Transverse colon (tissue), 4 donors: ENCODE measurements at regions not wholly inside any gene's neighbourhood (a gene's known extent, or its start where the extent isn't known, plus 50 kb on each side); places are given as distances from the start of the nearest gene placed in this dataset.

Source experiments
- DNase-seq: peaks from one replicate; pipeline ENCODE4 v3.0.0-alpha.2; 2019
- H3K27ac ChIP-seq, 4 donors: fragments of 200-600 bp; sonication (generic); 2 replicates each; pipeline ENCODE4 v1.5.1; 2016 to 2018; ENCODE audit warnings: inconsistent platforms in 4 of 4
- H3K27me3 ChIP-seq: fragments of 200-600 bp; sonication (generic); 2 replicates; pipeline ENCODE4 v1.5.1; 2017; ENCODE audit warnings: inconsistent platforms
- H3K36me3 ChIP-seq, 4 donors: fragments of 200-600 bp; sonication (generic); 2 replicates each; pipeline ENCODE4 v1.5.1; 2017 to 2019; ENCODE audit warnings: inconsistent platforms in 4 of 4
- H3K4me1 ChIP-seq, 4 donors: fragments of 200-600 bp; sonication (generic); 2 replicates each; pipeline ENCODE4 v1.5.1; 2017 to 2020; ENCODE audit warnings: inconsistent platforms in 4 of 4
- H3K4me3 ChIP-seq, 4 donors: fragments of 200-600 bp; sonication (generic); 1 replicate in 1 of 4; 2 replicates in 3 of 4; pipeline versions ENCODE4 v1.5.1 to v1.6.1; 2017 to 2019; ENCODE audit warnings: inconsistent platforms in 4 of 4
- H3K9me3 ChIP-seq, 2 donors: fragments of 200-600 bp; sonication (generic); 2 replicates each; pipeline ENCODE4 v1.5.1; 2017 to 2019; ENCODE audit warnings: inconsistent platforms in 2 of 2
- EP300 ChIP-seq: sonication (generic); formaldehyde crosslinking; IDR thresholded peaks from one replicate; pipeline ENCODE4 v1.6.1; 2017; ENCODE audit warnings: antibody characterized with exemption, low read depth
- POLR2A ChIP-seq: fragments of 450-650 bp; IDR thresholded peaks from one replicate; pipeline ENCODE4 v1.6.1; 2016; ENCODE audit warnings: antibody characterized with exemption, mild to moderate bottlenecking, moderate library complexity
- POLR2AphosphoS5 ChIP-seq, 3 donors: sonication (generic); formaldehyde crosslinking; IDR thresholded peaks; one replicate each; pipeline ENCODE4 v1.6.1; 2016; ENCODE audit warnings: antibody characterized with exemption in 3 of 3
- WGBS, 2 donors: methylation state at CpG; one replicate each; pipeline ENCODE4 v1.1.5; 2018; ENCODE audit warnings: low coverage in 1 of 2; 5-methylcytosine and 5-hydroxymethylcytosine counted together
- in situ Hi-C, 4 donors: fragments of 200-750 bp; cut with MboI; loops; one replicate each; pipeline versions ENCODE4 v1.15.0 to v1.15.1; 2017; ENCODE audit warnings: low sequenced_read_pairs in 3 of 4, low pct_ligation_motif_present in 1 of 4, low pct_unique_long_range_greater_than_20kb in 1 of 4
- intact Hi-C: fragments of 100-400 bp; cut with DNase I; formaldehyde crosslinking; loops from one replicate; pipeline ENCODE4 v1.15.1; 2023; ENCODE audit warnings: low total_unique reads
- TF ChIP-seq, protein P1 (sequence below), 5 experiments: fragments of 200-600 bp in 3 of 5; fragments of 450-650 bp in 2 of 5; sonication (generic) in 3 of 5; IDR thresholded peaks; 1 replicate in 2 of 5; 2 replicates in 3 of 5; pipeline ENCODE4 v1.5.1; 2016 to 2017; ENCODE audit warnings: antibody characterized with exemption in 5 of 5, inconsistent platforms in 3 of 5, mild to moderate bottlenecking in 2 of 5, moderate library complexity in 1 of 5

DNA sequence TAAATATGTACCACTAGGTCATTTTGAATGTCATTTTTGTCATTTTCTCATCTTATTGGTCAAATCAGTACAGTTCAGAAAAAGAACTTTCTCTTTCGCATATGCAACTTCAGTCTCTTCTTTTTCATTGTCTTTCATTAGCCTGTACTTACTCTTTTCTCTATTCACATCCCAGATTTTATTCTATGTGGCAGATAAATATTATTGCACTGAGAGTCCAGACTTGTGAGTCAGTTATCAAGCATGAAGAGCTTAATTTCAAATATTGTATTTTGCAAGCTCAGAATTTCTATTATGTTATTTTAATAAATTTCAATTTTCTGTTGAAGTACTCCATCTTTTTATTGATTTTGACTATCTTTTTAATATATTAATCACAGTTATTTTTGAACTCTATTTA is 105.2 kb upstream of the PALMD start:
- Histone ChIP-seq H3K36me3 (no peaks in the 10 kb centered on the region), H3K4me3 (no peak overlapping the region), H3K27ac (no peak overlapping the region), H3K4me1 (no peaks in the 10 kb centered on the region), H3K27me3 (no peaks in the 10 kb centered on the region), H3K9me3 (no peaks in the 10 kb centered on the region)
- TF ChIP-seq EP300 (no peak), POLR2AphosphoS5 (IDR thresholded peaks at IDR 0.05) (no peak)
- in situ Hi-C loops: no loop called here
- no peak for DNase-seq
- 88 to 100% methylated on average over 1 of the region's 1 CpG for WGBS, 2 donors
- intact Hi-C loops: no loop called here

DNA sequence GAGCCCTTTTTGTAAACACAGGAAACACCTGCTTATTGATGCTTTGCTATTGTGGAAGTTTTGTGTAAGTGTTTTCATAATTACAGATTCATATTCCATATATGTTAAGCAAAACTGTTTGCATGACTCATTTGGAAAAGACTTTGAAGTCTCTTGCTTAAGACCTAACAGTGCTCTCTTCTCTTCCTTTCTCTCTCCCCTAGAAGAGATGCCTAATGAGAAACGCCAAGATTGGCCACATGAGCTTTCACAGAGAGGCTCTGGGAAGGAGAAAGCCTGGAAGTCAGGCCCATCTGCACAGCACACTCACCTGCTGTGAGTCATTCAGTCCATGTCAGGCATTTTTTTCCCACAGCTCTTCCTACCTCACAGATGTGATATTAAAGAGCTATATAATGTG is 101.6 kb upstream of the PALMD start:
- no peak overlapping the region for H3K27ac ChIP-seq
- H3K4me3 ChIP-seq: no peak overlapping the region
- TF ChIP-seq POLR2A (no peak), POLR2AphosphoS5 (IDR thresholded peaks at IDR 0.05) (no peak), EP300 (no peak)
- TF ChIP-seq, protein P1, sequence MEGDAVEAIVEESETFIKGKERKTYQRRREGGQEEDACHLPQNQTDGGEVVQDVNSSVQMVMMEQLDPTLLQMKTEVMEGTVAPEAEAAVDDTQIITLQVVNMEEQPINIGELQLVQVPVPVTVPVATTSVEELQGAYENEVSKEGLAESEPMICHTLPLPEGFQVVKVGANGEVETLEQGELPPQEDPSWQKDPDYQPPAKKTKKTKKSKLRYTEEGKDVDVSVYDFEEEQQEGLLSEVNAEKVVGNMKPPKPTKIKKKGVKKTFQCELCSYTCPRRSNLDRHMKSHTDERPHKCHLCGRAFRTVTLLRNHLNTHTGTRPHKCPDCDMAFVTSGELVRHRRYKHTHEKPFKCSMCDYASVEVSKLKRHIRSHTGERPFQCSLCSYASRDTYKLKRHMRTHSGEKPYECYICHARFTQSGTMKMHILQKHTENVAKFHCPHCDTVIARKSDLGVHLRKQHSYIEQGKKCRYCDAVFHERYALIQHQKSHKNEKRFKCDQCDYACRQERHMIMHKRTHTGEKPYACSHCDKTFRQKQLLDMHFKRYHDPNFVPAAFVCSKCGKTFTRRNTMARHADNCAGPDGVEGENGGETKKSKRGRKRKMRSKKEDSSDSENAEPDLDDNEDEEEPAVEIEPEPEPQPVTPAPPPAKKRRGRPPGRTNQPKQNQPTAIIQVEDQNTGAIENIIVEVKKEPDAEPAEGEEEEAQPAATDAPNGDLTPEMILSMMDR (IDR thresholded peaks at IDR 0.05): no peak
- intact Hi-C loops (no loop called here), in situ Hi-C loops (no loop called here)
- no peaks in the 10 kb centered on the region for H3K27me3 ChIP-seq
- no peaks in the 10 kb centered on the region for H3K36me3 ChIP-seq
- DNase-seq: no peak
- H3K9me3 ChIP-seq: no peaks in the 10 kb centered on the region
- 32% methylated on average over 1 of the region's 1 CpG; no CpG with 5 or more reads in 1 of the 2 donors for WGBS, 2 donors
- H3K4me1 ChIP-seq: no peaks in the 10 kb centered on the region

DNA sequence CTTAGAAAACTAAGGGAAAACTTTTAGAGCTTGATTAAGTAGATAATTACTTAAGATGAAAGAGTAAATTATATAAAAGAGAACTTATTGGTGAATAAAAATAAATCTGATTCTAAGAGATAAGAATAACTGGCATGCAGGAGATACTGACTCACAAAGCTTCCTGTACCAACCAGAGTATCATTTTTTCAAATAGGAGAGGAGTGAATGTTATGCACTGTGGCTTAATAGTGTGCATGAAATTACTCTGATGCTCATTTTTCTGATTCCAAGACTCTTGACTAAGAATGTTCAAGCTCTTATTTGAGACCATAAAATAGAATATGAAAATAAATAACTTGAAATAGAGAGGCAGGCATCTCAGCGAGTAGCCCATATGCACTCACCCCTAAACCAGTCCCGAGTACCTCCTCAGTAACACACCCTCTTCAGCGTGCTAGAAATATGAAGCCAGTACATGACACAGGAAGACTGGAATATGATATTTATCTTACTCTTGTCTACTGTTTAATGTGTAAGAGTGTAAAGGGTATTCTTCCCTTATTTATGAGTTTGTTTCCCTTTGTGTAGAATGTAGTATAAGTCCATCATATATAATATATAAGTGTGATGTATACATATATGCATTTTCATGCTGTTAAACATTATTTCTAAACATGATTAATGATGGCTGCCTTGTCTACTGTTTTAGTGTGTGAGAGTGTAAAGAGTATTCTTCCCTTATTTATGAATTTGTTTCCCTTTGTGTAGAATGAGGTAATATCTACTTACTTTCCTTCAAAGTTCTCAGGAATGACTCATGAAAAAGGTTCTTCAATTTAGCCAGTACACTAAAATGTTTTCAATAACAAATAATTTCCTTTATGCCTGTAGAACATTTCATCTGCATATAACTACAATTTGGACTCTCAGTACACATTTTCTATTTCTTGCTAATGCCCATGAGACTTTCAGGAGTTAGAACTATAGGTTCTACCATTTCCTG is 99.2 kb upstream of the PALMD start:
- H3K9me3 ChIP-seq: no peaks in the 10 kb centered on the region
- DNase-seq: no peak
- no peak overlapping the region for H3K4me3 ChIP-seq
- intact Hi-C loops: no loop called here
- H3K4me1 ChIP-seq: no peaks in the 10 kb centered on the region
- no peak for TF ChIP-seq EP300
- no peak for TF ChIP-seq POLR2A
- TF ChIP-seq, protein P1 (IDR thresholded peaks at IDR 0.05): no peak
- TF ChIP-seq POLR2AphosphoS5 (IDR thresholded peaks at IDR 0.05): no peak
- 82 to 84% methylated on average over 3 of the region's 3 CpGs for WGBS, 2 donors
- in situ Hi-C loops: no loop called here
- no peaks in the 10 kb centered on the region for H3K27me3 ChIP-seq
- H3K27ac ChIP-seq: no peak overlapping the region
- no peaks in the 10 kb centered on the region for H3K36me3 ChIP-seq

DNA sequence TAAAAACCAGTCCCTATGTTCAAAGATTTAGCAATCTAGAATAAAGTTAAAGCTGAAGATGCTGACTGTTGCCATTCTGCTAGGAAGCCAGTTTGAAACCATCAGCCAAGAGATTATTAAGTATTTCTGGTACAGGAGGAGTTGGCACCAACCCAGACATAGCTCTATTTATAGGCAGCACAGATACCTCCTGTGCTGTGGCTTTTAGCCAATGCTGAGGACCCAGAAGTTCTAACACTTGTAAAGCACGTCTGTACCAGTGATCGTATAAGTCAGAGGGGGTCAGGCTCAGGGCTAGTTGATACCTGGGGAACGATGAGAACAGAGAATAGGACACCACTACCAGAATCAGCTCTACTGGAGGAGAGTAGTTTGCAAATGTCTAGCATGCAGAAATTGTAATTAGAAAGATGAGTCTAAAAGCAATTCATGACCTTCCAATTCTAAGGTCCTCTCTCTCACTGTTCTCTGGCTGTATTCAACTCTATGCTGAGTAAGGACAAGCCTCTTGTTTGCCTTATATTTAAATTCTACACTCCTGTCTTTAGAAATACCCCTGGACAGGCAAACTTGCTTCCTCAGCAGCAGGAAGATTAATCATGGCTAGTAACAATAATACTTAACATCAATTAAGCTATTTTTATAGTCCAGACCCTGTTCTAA is 96.8 kb upstream of the PALMD start:
- 60% methylated on average over 3 of the region's 3 CpGs; no CpG with 5 or more reads in 1 of the 2 donors for WGBS, 2 donors
- no peak for DNase-seq
- Histone ChIP-seq H3K27me3 (no peaks in the 10 kb centered on the region), H3K4me3 (no peak overlapping the region), H3K4me1 (no peaks in the 10 kb centered on the region), H3K9me3 (no peaks in the 10 kb centered on the region), H3K36me3 (no peaks in the 10 kb centered on the region), H3K27ac (no peak overlapping the region)
- intact Hi-C loops (no loop called here), in situ Hi-C loops (no loop called here)
- TF ChIP-seq POLR2A: no peak
- no peak for TF ChIP-seq EP300

DNA sequence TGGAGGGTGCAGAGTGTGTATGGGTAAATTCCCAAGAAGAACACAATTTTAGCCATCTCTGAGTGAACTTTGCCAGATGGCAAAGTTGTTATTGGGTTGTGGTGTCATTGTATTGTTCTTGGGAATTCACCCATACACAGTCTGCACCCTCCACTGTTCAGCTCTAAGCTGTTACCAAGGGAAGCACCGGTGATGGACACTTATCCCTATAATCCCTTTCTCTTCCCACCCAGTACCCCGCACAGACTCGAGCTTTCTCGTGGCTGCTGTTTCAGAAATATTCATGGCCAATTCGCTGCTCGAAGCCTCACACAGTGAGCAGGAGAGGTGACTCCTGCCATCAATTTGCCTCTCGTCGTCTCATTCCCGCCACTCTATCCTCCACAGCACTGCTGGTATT is 95.7 kb upstream of the PALMD start:
- no peaks in the 10 kb centered on the region for H3K36me3 ChIP-seq
- no peaks in the 10 kb centered on the region for H3K27me3 ChIP-seq
- intact Hi-C loops: no loop called here
- no peak for DNase-seq
- TF ChIP-seq EP300 (no peak), POLR2A (no peak), POLR2AphosphoS5 (IDR thresholded peaks at IDR 0.05) (no peak)
- TF ChIP-seq, protein P1 (IDR thresholded peaks at IDR 0.05): no peak
- 88 to 92% methylated on average over 3 to 9 of the region's 9 CpGs for WGBS, 2 donors
- no peak overlapping the region for H3K4me3 ChIP-seq
- H3K27ac ChIP-seq: no peak overlapping the region
- no peaks in the 10 kb centered on the region for H3K9me3 ChIP-seq
- H3K4me1 ChIP-seq: no peaks in the 10 kb centered on the region
- in situ Hi-C loops: no loop called here
